ENCODE measurements at regions not wholly inside any gene's neighbourhood (a gene's known extent, or its start where the extent isn't known, plus 50 kb on each side); places are given as distances from the start of the nearest gene placed in this dataset.

- Mint-ChIP-seq H3K27ac (no peak overlapping the region), H3K9me3 (ENCODE audit: low read depth) (no peaks in the 10 kb centered on the region), H3K36me3 (ENCODE audit: insufficient read depth) (no peaks in the 10 kb centered on the region), H3K4me3 (ENCODE audit: low read depth) (no peak overlapping the region), H3K4me1 (ENCODE audit: low read depth) (peaks cover 1% of the 10 kb centered on the region), H3K27me3 (peaks cover 4% of the 10 kb centered on the region)
- DNase-seq (ENCODE audit: low spot score, unreplicated experiment): no peak
- no peak for TF ChIP-seq CTCF (IDR thresholded peaks at IDR 0.05; ENCODE audit: unreplicated experiment)
Observed at GRCh38 chr2:64777841-64778240, 124.1 kb upstream of the SERTAD2 start.

GRCh38 chr2:64779117-64779690 lies 125.5 kb upstream of the SERTAD2 start:
- H3K4me1 Mint-ChIP-seq (ENCODE audit: low read depth): peaks cover 1% of the 10 kb centered on the region
- H3K9me3 Mint-ChIP-seq (ENCODE audit: low read depth): no peaks in the 10 kb centered on the region
- H3K4me3 Mint-ChIP-seq (ENCODE audit: low read depth): no peak overlapping the region
- H3K27me3 Mint-ChIP-seq: peaks cover 4% of the 10 kb centered on the region
- TF ChIP-seq CTCF (IDR thresholded peaks at IDR 0.05; ENCODE audit: unreplicated experiment): no peak
- DNase-seq (ENCODE audit: low spot score, unreplicated experiment): no peak
- no peaks in the 10 kb centered on the region for H3K36me3 Mint-ChIP-seq (ENCODE audit: insufficient read depth)
- H3K27ac Mint-ChIP-seq: no peak overlapping the region

GRCh38 chr2:64780041-64780440 lies 126.3 kb upstream of the SERTAD2 start:
- no peak for TF ChIP-seq CTCF (IDR thresholded peaks at IDR 0.05; ENCODE audit: unreplicated experiment)
- DNase-seq (ENCODE audit: low spot score, unreplicated experiment): no peak
- Mint-ChIP-seq H3K27ac (no peak overlapping the region), H3K27me3 (peaks cover 4% of the 10 kb centered on the region), H3K36me3 (ENCODE audit: insufficient read depth) (no peaks in the 10 kb centered on the region), H3K9me3 (ENCODE audit: low read depth) (no peaks in the 10 kb centered on the region), H3K4me1 (ENCODE audit: low read depth) (peaks cover 1% of the 10 kb centered on the region), H3K4me3 (ENCODE audit: low read depth) (no peak overlapping the region)

DNA sequence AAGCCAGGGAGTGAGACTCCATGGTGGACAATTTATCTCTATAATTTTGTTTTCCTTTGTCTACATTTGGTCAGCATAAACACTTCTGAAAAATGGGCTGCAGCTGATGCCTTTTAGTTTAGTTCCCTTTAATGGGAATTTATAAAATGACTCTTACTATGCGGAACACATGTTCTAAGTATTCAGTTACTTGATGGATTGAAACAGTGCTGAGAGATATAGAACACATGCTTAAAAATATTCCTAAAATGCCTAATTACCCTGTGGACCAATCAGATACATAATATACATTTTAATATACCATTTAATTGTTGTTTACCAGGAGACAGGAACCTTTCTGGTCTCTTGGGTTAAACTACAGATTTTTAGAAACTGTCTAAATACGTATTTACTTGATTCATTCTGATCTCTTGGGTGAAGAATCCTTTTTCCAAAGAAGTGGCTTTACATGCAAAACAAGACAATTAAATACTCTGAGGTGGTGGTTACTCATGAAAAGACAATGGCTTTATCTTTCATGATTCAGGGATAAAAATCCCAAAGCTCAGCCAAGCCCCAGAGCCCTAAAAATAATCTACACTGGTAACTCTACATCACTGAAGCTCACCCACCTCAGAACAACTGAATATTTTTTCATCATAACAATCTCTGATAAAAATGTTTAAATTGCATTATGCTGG lies 128.1 kb upstream of the SERTAD2 start:
- H3K9me3 Mint-ChIP-seq (ENCODE audit: low read depth): no peaks in the 10 kb centered on the region
- peaks cover 1% of the 10 kb centered on the region for H3K4me1 Mint-ChIP-seq (ENCODE audit: low read depth)
- H3K4me3 Mint-ChIP-seq (ENCODE audit: low read depth): no peak overlapping the region
- DNase-seq (ENCODE audit: low spot score, unreplicated experiment): no peak
- no peak overlapping the region for H3K27ac Mint-ChIP-seq
- no peak for TF ChIP-seq CTCF (IDR thresholded peaks at IDR 0.05; ENCODE audit: unreplicated experiment)
- no peaks in the 10 kb centered on the region for H3K36me3 Mint-ChIP-seq (ENCODE audit: insufficient read depth)
- peaks cover 4% of the 10 kb centered on the region for H3K27me3 Mint-ChIP-seq

GRCh38 chr2:64784168-64785061 lies 130.7 kb upstream of the SERTAD2 start:
- Mint-ChIP-seq H3K4me1 (ENCODE audit: low read depth) (peaks cover under 1% of the 10 kb centered on the region), H3K27ac (no peak overlapping the region), H3K27me3 (peaks cover 4% of the 10 kb centered on the region), H3K36me3 (ENCODE audit: insufficient read depth) (no peaks in the 10 kb centered on the region), H3K9me3 (ENCODE audit: low read depth) (no peaks in the 10 kb centered on the region), H3K4me3 (ENCODE audit: low read depth) (no peak overlapping the region)
- no peak for TF ChIP-seq CTCF (IDR thresholded peaks at IDR 0.05; ENCODE audit: unreplicated experiment)
- DNase-seq (ENCODE audit: low spot score, unreplicated experiment): no peak
